WERI-Rb-1 (cell line): ENCODE measurements at regions not wholly inside any gene's neighbourhood (a gene's known extent, or its start where the extent isn't known, plus 50 kb on each side); places are given as distances from the start of the nearest gene placed in this dataset.

Experiments used
- DNase-seq: peaks from one replicate; pipeline ENCODE4 v3.0.0-alpha.2; 2020
- H3K27ac ChIP-seq: fragments of 250-450 bp; sonication (Bioruptor Pico); 2 replicates; pipeline ENCODE4 v1.5.1; 2020; ENCODE audit warnings: mild to moderate bottlenecking, moderate library complexity
- H3K27me3 ChIP-seq: fragments of 250-450 bp; sonication (Bioruptor Pico); 2 replicates; pipeline ENCODE4 v1.5.1; 2021; ENCODE audit warnings: mild to moderate bottlenecking, low read depth, moderate library complexity; ENCODE audit not compliant: insufficient read depth, severe bottlenecking
- H3K36me3 ChIP-seq: fragments of 250-450 bp; sonication (Bioruptor Pico); 2 replicates; pipeline ENCODE4 v1.5.1; 2020; ENCODE audit warnings: mild to moderate bottlenecking, moderate library complexity
- H3K4me3 ChIP-seq: 2 replicates; pipeline ENCODE4 v1.5.1; 2011; ENCODE audit warnings: low read depth, mild to moderate bottlenecking, control low read depth, low read length
- H3K9me3 ChIP-seq: fragments of 250-450 bp; sonication (Bioruptor Pico); 2 replicates; pipeline ENCODE4 v1.5.1; 2021; ENCODE audit warnings: mild to moderate bottlenecking, moderate library complexity; ENCODE audit not compliant: severe bottlenecking
- TF ChIP-seq, protein P1 (sequence below): IDR thresholded peaks from 2 replicates; pipeline ENCODE4 v1.5.1; 2011; ENCODE audit warnings: low read depth, mild to moderate bottlenecking, control low read depth, inconsistent platforms, low read length

DNA sequence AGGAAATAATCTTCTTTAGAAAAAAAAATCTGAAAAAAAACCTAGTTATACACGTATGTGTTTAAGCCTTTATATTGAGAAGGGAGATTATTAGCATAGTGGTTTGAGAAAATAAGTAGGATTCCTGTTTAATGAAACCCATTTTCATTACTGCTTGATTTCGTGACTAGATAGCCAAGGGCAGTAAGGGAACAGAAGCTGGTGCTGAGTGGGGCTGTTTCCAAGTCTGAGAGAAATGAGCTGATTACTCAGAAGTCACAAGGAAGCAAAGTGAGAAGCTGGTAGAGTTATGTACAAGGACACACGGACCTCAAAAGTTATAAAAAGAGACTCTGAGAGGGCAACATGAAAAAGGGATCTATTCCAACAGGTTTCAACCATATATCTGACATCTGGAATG, 256.5 kb downstream of the TTLL7 start:
- TF ChIP-seq, protein P1, sequence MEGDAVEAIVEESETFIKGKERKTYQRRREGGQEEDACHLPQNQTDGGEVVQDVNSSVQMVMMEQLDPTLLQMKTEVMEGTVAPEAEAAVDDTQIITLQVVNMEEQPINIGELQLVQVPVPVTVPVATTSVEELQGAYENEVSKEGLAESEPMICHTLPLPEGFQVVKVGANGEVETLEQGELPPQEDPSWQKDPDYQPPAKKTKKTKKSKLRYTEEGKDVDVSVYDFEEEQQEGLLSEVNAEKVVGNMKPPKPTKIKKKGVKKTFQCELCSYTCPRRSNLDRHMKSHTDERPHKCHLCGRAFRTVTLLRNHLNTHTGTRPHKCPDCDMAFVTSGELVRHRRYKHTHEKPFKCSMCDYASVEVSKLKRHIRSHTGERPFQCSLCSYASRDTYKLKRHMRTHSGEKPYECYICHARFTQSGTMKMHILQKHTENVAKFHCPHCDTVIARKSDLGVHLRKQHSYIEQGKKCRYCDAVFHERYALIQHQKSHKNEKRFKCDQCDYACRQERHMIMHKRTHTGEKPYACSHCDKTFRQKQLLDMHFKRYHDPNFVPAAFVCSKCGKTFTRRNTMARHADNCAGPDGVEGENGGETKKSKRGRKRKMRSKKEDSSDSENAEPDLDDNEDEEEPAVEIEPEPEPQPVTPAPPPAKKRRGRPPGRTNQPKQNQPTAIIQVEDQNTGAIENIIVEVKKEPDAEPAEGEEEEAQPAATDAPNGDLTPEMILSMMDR = no peak
- no peaks in the 10 kb centered on the region for H3K9me3 ChIP-seq
- H3K36me3 ChIP-seq = no peaks in the 10 kb centered on the region
- H3K4me3 ChIP-seq = no peak overlapping the region
- H3K27me3 ChIP-seq = no peaks in the 10 kb centered on the region
- DNase-seq = no peak
- H3K27ac ChIP-seq = no peak overlapping the region

DNA sequence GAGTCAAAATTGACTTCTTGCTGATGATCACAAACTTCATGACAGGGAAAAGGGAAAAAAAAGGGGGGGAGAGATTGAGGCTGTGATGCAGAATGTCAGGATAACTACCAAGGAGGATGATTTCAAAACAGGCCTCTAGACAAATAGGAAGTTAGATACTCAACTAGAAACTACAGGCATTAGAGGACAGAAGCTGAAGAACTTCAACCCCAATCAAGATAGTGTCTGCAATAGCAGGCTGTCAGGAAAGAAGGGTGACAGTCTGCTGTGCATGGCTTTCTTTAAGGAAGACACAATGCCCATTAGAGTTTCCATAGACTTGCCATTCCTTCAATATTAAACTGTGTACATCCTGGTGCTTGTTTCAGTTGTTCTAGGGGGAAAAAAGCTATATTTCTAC, 257.2 kb downstream of the TTLL7 start:
- no peaks in the 10 kb centered on the region for H3K27me3 ChIP-seq
- TF ChIP-seq, protein P1 = no peak
- no peaks in the 10 kb centered on the region for H3K36me3 ChIP-seq
- no peak for DNase-seq
- H3K27ac ChIP-seq = no peak overlapping the region
- H3K9me3 ChIP-seq = no peaks in the 10 kb centered on the region
- H3K4me3 ChIP-seq = no peak overlapping the region

DNA sequence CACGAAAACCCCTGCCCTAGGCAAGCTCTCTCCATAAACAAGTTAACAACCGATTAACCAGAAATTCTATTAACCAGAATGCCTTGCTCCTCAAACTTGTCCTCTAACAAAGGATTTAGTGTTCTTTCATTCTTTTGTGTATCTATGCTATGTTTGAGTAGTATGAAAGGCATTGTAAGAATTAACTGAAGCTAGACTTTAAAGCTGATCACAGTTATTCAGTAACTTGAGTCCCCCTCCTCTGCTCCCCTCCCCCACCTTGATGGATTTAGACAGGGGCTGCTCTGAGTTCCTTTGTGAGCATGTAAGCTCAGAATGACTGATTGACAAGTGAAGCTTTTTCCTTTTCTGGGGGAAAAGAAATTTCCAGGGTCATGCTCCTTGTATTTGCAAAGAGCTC, 257.6 kb downstream of the TTLL7 start:
- TF ChIP-seq, protein P1 = no peak
- DNase-seq = no peak
- H3K27ac ChIP-seq = no peak overlapping the region
- no peaks in the 10 kb centered on the region for H3K36me3 ChIP-seq
- H3K9me3 ChIP-seq = no peaks in the 10 kb centered on the region
- no peak overlapping the region for H3K4me3 ChIP-seq
- no peaks in the 10 kb centered on the region for H3K27me3 ChIP-seq

DNA sequence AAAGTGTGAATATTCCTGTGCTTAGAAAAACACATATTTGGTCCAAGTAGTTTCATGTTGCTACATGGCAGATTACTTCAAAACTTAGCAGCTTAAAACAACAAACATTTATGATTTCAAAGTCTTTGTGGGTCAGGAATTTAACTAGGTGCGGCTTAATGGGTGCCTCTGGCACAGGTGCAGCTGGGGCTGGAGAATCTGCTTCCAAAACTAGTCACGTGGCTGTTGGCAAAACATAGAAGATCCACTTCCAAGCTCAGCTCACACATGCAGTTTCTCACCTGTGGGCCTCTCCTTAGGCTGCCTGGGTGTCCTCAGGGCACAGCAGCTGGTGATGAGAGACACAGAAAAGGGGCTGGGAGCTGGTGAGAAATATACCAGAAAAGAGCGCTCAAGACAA, 263.4 kb downstream of the TTLL7 start:
- H3K36me3 ChIP-seq = no peaks in the 10 kb centered on the region
- no peaks in the 10 kb centered on the region for H3K9me3 ChIP-seq
- TF ChIP-seq, protein P1 = no peak
- no peak for DNase-seq
- no peak overlapping the region for H3K4me3 ChIP-seq
- no peak overlapping the region for H3K27ac ChIP-seq
- H3K27me3 ChIP-seq = no peaks in the 10 kb centered on the region

DNA sequence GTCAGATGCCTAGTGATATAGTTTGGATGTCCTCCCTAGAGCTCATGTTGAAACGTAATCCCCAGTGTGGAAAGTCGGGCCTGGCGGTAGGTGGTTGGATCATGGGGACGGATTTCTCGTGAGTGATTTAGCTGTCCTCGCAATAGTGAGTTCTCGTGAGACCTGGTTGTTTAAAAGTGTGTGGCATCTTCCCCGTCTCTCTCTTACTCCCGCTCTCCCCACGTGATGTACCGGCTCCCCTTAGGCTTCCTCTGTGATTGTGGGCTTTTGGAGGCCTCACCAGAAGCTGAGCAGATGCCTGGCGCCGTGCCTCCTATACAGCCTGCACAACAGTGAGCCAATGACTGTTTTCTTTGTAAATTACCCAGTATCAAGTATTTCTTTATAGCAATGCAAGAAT, 264.5 kb downstream of the TTLL7 start:
- no peak for DNase-seq
- no peaks in the 10 kb centered on the region for H3K36me3 ChIP-seq
- no peak overlapping the region for H3K27ac ChIP-seq
- TF ChIP-seq, protein P1 = no peak
- H3K9me3 ChIP-seq = no peaks in the 10 kb centered on the region
- no peaks in the 10 kb centered on the region for H3K27me3 ChIP-seq
- no peak overlapping the region for H3K4me3 ChIP-seq

DNA sequence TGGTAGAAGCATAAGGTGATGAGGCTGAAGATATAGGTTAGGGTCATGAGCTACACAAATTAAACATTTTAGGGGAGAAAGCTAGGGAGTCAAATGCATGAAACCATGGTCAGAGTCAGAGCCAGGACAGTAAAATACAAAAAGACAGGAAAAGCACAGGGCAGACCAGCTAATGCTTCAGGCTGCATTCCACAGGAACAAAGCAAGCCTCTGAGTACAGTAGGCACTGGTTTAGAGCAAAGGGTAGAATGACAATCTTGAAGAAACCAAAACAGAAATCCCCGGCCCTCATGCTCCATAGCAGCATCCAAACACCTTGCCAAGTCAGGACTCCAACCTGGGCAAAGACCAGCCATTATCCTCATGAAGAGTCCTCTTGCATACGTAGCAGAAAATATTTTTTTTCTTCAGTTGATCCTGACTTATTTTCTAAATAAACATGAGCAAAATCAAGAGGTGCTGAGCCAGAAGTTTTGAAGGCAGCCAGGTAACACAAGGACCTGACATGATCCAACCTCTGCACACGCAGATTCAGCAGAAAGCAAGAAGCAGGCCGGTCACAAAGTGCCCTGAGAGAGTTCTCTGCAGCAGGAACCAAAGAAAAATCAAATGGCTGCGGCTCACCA, 273.1 kb downstream of the TTLL7 start:
- no peaks in the 10 kb centered on the region for H3K36me3 ChIP-seq
- TF ChIP-seq, protein P1 = no peak
- no peak for DNase-seq
- no peak overlapping the region for H3K27ac ChIP-seq
- no peaks in the 10 kb centered on the region for H3K9me3 ChIP-seq
- no peaks in the 10 kb centered on the region for H3K27me3 ChIP-seq
- H3K4me3 ChIP-seq = no peak overlapping the region
